Hepatocyte (in vitro differentiated cells): ENCODE measurements at regions not wholly inside any gene's neighbourhood (a gene's known extent, or its start where the extent isn't known, plus 50 kb on each side); places are given as distances from the start of the nearest gene placed in this dataset.

ENCODE experiments used
- DNase-seq: peaks from one replicate; pipeline ENCODE4 v3.0.0-alpha.2; 2016; ENCODE audit warnings: low spot score
- H2AFZ ChIP-seq: fragments of 200-600 bp; sonication (generic); 2 replicates; pipeline ENCODE4 v1.6.0; 2016; ENCODE audit warnings: antibody characterized with exemption, mild to moderate bottlenecking
- H3K27ac ChIP-seq: fragments of 200-600 bp; sonication (generic); 2 replicates; pipeline ENCODE4 v1.5.1; 2016; ENCODE audit warnings: mild to moderate bottlenecking
- H3K27me3 ChIP-seq: fragments of 200-600 bp; sonication (generic); 2 replicates; pipeline ENCODE4 v1.6.1; 2016
- H3K36me3 ChIP-seq: fragments of 200-600 bp; sonication (generic); replicated peaks from 2 replicates; pipeline ENCODE4 v1.5.1; 2016; ENCODE audit warnings: low read depth; ENCODE audit not compliant: insufficient read depth
- H3K4me1 ChIP-seq: fragments of 200-600 bp; sonication (generic); 2 replicates; pipeline ENCODE4 v1.5.1; 2016; ENCODE audit warnings: mild to moderate bottlenecking, moderate library complexity; ENCODE audit not compliant: insufficient read depth
- H3K4me2 ChIP-seq: fragments of 200-600 bp; sonication (generic); 2 replicates; pipeline ENCODE4 v1.6.0; 2016
- H3K4me3 ChIP-seq: fragments of 200-600 bp; sonication (generic); 2 replicates; pipeline ENCODE4 v1.5.1; 2016; ENCODE audit warnings: mild to moderate bottlenecking
- H3K79me2 ChIP-seq: fragments of 200-600 bp; sonication (generic); 2 replicates; pipeline ENCODE4 v1.6.0; 2017; ENCODE audit warnings: mild to moderate bottlenecking
- H3K9me2 ChIP-seq: fragments of 200-600 bp; sonication (generic); replicated peaks from 2 replicates; pipeline ENCODE4 v1.6.0; 2017; ENCODE audit warnings: mild to moderate bottlenecking; ENCODE audit not compliant: insufficient read depth
- H3K9me3 ChIP-seq: fragments of 200-600 bp; sonication (generic); 2 replicates; pipeline ENCODE4 v1.5.1; 2016; ENCODE audit warnings: low read depth, mild to moderate bottlenecking
- H4K20me1 ChIP-seq: fragments of 200-600 bp; sonication (generic); 2 replicates; pipeline ENCODE4 v1.6.0; 2016; ENCODE audit warnings: mild to moderate bottlenecking; ENCODE audit not compliant: insufficient read depth, poor library complexity, severe bottlenecking
- EZH2 ChIP-seq: fragments of 200-600 bp; sonication (generic); IDR thresholded peaks from 2 replicates; pipeline ENCODE4 v1.6.1; 2016; ENCODE audit warnings: antibody characterized with exemption, mild to moderate bottlenecking, borderline replicate concordance
- EZH2phosphoT487 ChIP-seq: fragments of 200-600 bp; sonication (generic); IDR thresholded peaks from one replicate; pipeline ENCODE4 v1.6.1; 2018; ENCODE audit warnings: antibody characterized with exemption, mild to moderate bottlenecking, low read depth, moderate library complexity; ENCODE audit not compliant: unreplicated experiment, severe bottlenecking
- WGBS: methylation state at CpG from one replicate; pipeline ENCODE4 v1.1.6; 2016; ENCODE audit warnings: low lambda C conversion rate; ENCODE audit errors: missing lambda C conversion rate; 5-methylcytosine and 5-hydroxymethylcytosine counted together
- TF ChIP-seq, protein P1 (sequence below): fragments of 200-600 bp; sonication (generic); IDR thresholded peaks from 2 replicates; pipeline ENCODE4 v1.5.1; 2016; ENCODE audit warnings: antibody characterized with exemption, mild to moderate bottlenecking; ENCODE audit not compliant: poor library complexity

DNA sequence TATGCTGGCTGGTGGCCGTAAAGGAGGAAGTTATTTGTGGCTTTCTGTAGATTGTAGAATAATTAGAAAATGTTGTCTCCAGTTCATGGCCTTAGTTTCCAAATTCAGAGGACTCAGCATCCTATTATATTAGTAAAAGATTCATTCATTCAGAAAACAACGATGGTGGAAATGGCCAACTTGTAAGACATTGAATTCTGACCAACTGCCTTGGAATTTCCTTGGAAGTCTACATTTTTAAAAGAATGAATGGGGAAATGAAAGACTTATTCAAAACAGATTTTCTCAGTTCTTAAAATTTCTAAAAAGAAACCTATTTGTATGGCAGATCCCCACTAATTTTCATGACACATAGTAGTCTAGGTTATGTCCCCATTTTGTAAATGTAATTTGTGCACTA is 561.5 kb downstream of the ANKRD50 start:
- no peak for DNase-seq
- 95% methylated on average over 2 of the region's 2 CpGs for WGBS
- no peak overlapping the region for H3K4me2 ChIP-seq
- no peaks in the 10 kb centered on the region for H3K9me3 ChIP-seq
- no peaks in the 10 kb centered on the region for H3K27me3 ChIP-seq
- no peak overlapping the region for H2AFZ ChIP-seq
- TF ChIP-seq, protein P1, sequence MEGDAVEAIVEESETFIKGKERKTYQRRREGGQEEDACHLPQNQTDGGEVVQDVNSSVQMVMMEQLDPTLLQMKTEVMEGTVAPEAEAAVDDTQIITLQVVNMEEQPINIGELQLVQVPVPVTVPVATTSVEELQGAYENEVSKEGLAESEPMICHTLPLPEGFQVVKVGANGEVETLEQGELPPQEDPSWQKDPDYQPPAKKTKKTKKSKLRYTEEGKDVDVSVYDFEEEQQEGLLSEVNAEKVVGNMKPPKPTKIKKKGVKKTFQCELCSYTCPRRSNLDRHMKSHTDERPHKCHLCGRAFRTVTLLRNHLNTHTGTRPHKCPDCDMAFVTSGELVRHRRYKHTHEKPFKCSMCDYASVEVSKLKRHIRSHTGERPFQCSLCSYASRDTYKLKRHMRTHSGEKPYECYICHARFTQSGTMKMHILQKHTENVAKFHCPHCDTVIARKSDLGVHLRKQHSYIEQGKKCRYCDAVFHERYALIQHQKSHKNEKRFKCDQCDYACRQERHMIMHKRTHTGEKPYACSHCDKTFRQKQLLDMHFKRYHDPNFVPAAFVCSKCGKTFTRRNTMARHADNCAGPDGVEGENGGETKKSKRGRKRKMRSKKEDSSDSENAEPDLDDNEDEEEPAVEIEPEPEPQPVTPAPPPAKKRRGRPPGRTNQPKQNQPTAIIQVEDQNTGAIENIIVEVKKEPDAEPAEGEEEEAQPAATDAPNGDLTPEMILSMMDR, result no peak
- no peak for TF ChIP-seq EZH2
- TF ChIP-seq EZH2phosphoT487, result no peak
- H3K36me3 ChIP-seq, result no peaks in the 10 kb centered on the region
- no peaks in the 10 kb centered on the region for H4K20me1 ChIP-seq
- H3K4me1 ChIP-seq, result no peaks in the 10 kb centered on the region
- H3K27ac ChIP-seq, result no peak overlapping the region
- H3K4me3 ChIP-seq, result no peak overlapping the region
- H3K9me2 ChIP-seq, result no peaks in the 10 kb centered on the region
- no peaks in the 10 kb centered on the region for H3K79me2 ChIP-seq

DNA sequence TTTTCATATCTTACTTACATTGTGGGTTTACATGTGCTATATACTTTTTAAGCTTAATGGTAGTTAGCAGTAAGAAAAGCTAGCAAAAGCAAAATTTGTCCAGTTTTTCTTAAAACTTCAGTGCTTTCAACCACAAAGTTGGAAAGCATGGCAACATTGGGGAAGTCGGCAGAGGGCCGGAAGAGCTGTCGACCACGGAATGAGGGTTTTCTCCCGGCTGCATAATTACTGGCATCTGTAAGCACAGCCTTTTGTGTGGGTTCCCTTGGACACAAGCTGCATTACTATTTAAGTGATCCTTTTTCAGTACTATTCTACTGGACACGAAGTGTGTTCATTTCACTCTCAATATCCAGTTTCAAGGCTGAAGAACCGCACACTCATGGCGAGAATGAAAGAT is 560.4 kb downstream of the ANKRD50 start:
- 94% methylated on average over 8 of the region's 8 CpGs for WGBS

DNA sequence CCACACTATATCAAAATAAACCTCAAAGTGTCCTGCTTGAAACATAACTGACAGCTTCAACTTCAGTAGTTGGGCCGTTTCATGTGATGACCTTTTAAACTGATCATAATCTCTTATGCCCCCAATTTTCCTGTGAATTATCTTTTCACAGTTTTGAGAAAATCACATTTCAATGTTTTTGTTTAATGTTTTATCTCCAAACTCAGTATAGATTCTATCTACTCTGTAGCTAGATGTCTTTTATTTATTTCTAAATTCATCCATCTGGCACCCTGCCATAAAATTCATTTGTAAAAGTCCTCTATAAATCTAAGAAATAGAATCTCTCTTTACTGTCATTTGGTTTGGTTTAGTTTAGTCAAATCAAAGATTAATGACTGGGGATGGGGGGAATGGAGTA is 557.3 kb downstream of the ANKRD50 start:
- no peak overlapping the region for H2AFZ ChIP-seq
- H3K9me3 ChIP-seq, result no peaks in the 10 kb centered on the region
- no peaks in the 10 kb centered on the region for H3K79me2 ChIP-seq
- H3K27ac ChIP-seq, result no peak overlapping the region
- 37% methylated on average over 1 of the region's 1 CpG for WGBS
- H3K36me3 ChIP-seq, result no peaks in the 10 kb centered on the region
- H3K4me3 ChIP-seq, result no peak overlapping the region
- H3K9me2 ChIP-seq, result no peaks in the 10 kb centered on the region
- TF ChIP-seq EZH2phosphoT487, result no peak
- TF ChIP-seq, protein P1, result no peak
- no peak for TF ChIP-seq EZH2
- no peaks in the 10 kb centered on the region for H4K20me1 ChIP-seq
- H3K27me3 ChIP-seq, result no peaks in the 10 kb centered on the region
- no peak for DNase-seq
- H3K4me2 ChIP-seq, result no peak overlapping the region
- H3K4me1 ChIP-seq, result no peaks in the 10 kb centered on the region

More for the DNA sequence above, 560.4 kb downstream of the ANKRD50 start:
- H4K20me1 ChIP-seq, result no peaks in the 10 kb centered on the region
- no peak overlapping the region for H2AFZ ChIP-seq
- H3K27me3 ChIP-seq, result no peaks in the 10 kb centered on the region
- H3K79me2 ChIP-seq, result no peaks in the 10 kb centered on the region
- H3K4me3 ChIP-seq, result no peak overlapping the region
- DNase-seq, result no peak
- no peak overlapping the region for H3K27ac ChIP-seq
- no peaks in the 10 kb centered on the region for H3K9me3 ChIP-seq
- H3K4me2 ChIP-seq, result no peak overlapping the region
- H3K36me3 ChIP-seq, result no peaks in the 10 kb centered on the region
- H3K4me1 ChIP-seq, result no peaks in the 10 kb centered on the region
- no peak for TF ChIP-seq EZH2phosphoT487
- TF ChIP-seq EZH2, result no peak
- TF ChIP-seq, protein P1, result no peak
- H3K9me2 ChIP-seq, result no peaks in the 10 kb centered on the region
